ENCODE measurements at regions not wholly inside any gene's neighbourhood (a gene's known extent, or its start where the extent isn't known, plus 50 kb on each side); places are given as distances from the start of the nearest gene placed in this dataset.

DNA sequence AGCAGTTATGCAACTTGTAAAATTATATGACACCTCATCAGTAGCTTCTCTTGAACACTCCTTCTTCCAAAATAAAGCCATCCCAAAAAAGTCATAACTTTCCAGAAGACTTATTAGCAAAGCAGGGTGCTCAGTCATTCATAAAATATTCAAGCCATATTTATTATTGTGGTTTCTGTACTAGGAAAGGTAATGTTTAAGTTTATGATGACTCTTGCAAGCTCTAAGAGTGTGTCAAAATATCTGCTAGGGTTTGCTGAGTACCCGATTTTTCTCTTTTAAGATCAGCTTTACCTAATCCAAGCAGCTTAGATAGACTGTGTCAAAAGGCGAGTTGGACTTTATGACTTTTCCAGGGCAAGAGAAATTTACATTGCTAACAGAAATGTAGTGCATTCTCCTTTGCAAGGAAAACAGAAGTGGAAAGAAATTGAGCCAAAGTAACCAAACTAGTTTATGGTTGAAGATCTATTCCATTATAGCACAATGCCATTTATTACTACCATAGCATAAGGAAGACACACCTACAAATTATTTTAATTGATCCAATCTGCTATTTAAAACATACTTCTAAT lies 98.0 kb upstream of the SOX6 start:
- H3K4me2 ChIP-seq (ENCODE audit: insufficient read depth, insufficient read length, low read length), result no peak overlapping the region
- H3T11ph ChIP-seq (ENCODE audit: low read length), result no peak overlapping the region
- H2BK120ac ChIP-seq (ENCODE audit: low read depth, low read length, poor library complexity, severe bottlenecking), result no peak overlapping the region
- H3K9me3 Mint-ChIP-seq, result no peaks in the 10 kb centered on the region
- no peak for DNase-seq
- no peak overlapping the region for H3K56ac ChIP-seq (ENCODE audit: insufficient read length, low read depth, low read length)
- no peak overlapping the region for H2BK5ac ChIP-seq (ENCODE audit: insufficient read length, low read length)
- no peaks in the 10 kb centered on the region for H3K27me3 ChIP-seq (ENCODE audit: insufficient read depth, low read length)
- no peaks in the 10 kb centered on the region for H3K9me3 ChIP-seq (ENCODE audit: control insufficient read depth, low read depth, low read length)
- H3K79me2 ChIP-seq (ENCODE audit: insufficient read depth, low read length), result no peaks in the 10 kb centered on the region
- no peak overlapping the region for H2BK12ac ChIP-seq (ENCODE audit: insufficient read length, low read depth, low read length)
- H3K4me1 Mint-ChIP-seq, result no peaks in the 10 kb centered on the region
- no peak overlapping the region for H4K8ac ChIP-seq (replicated peaks; ENCODE audit: insufficient read length, low read depth, low read length)
- H4K5ac ChIP-seq (ENCODE audit: insufficient read length, low read depth, low read length), result no peak overlapping the region
- no peak overlapping the region for H3K18ac ChIP-seq (ENCODE audit: insufficient read length, low read depth, low read length)
- H3K9ac ChIP-seq (ENCODE audit: extremely low read depth, insufficient read length, low read length), result no peak overlapping the region
- no peaks in the 10 kb centered on the region for H3K36me3 Mint-ChIP-seq (ENCODE audit: insufficient read depth in 1 of 3, low read depth in 3 of 3)
- H3K79me1 ChIP-seq (ENCODE audit: insufficient read depth, low read depth, low read length, poor library complexity, severe bottlenecking), result no peaks in the 10 kb centered on the region
- no peak overlapping the region for H3K27ac ChIP-seq (ENCODE audit: insufficient read length, low read depth, low read length)
- no peaks in the 10 kb centered on the region for H4K20me1 ChIP-seq (ENCODE audit: control insufficient read depth, insufficient read depth, insufficient read length)
- TF ChIP-seq, protein P1, sequence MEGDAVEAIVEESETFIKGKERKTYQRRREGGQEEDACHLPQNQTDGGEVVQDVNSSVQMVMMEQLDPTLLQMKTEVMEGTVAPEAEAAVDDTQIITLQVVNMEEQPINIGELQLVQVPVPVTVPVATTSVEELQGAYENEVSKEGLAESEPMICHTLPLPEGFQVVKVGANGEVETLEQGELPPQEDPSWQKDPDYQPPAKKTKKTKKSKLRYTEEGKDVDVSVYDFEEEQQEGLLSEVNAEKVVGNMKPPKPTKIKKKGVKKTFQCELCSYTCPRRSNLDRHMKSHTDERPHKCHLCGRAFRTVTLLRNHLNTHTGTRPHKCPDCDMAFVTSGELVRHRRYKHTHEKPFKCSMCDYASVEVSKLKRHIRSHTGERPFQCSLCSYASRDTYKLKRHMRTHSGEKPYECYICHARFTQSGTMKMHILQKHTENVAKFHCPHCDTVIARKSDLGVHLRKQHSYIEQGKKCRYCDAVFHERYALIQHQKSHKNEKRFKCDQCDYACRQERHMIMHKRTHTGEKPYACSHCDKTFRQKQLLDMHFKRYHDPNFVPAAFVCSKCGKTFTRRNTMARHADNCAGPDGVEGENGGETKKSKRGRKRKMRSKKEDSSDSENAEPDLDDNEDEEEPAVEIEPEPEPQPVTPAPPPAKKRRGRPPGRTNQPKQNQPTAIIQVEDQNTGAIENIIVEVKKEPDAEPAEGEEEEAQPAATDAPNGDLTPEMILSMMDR (conservative IDR thresholded peaks at IDR 0.05), result no peak
- H4K91ac ChIP-seq (ENCODE audit: insufficient read length, low read depth, low read length), result no peak overlapping the region
- H2BK15ac ChIP-seq (ENCODE audit: low read depth, low read length), result no peak overlapping the region
- peaks cover 10% of the 10 kb centered on the region for H3K27me3 Mint-ChIP-seq (ENCODE audit: low read depth)
- no peak overlapping the region for H3K4me3 Mint-ChIP-seq
- no CpG with 5 or more reads among the region's 2 CpGs for WGBS (ENCODE audit: extremely low coverage, insufficient read length, low lambda C conversion rate)
- no peak overlapping the region for H3K4ac ChIP-seq (ENCODE audit: low read depth, low read length)
- no peak overlapping the region for H2AK5ac ChIP-seq (ENCODE audit: insufficient read length, low read length)
- no peak overlapping the region for H2AFZ ChIP-seq (ENCODE audit: low read length)
- no peaks in the 10 kb centered on the region for H3K4me1 ChIP-seq (ENCODE audit: insufficient read depth, low read length)
- H2BK20ac ChIP-seq (ENCODE audit: low read depth, low read length, poor library complexity, severe bottlenecking), result no peak overlapping the region
- H3K14ac ChIP-seq (ENCODE audit: insufficient read depth, low read length), result no peak overlapping the region
- no peaks in the 10 kb centered on the region for H3K23me2 ChIP-seq (ENCODE audit: insufficient read length, low read depth, low read length, poor library complexity, severe bottlenecking)
- H3K27ac Mint-ChIP-seq, result no peak overlapping the region
- H3K23ac ChIP-seq (ENCODE audit: insufficient read length, low read depth, low read length), result no peak overlapping the region

All from H9 (cell line).